ENCODE measurements at regions not wholly inside any gene's neighbourhood (a gene's known extent, or its start where the extent isn't known, plus 50 kb on each side); places are given as distances from the start of the nearest gene placed in this dataset.

- no peak for TF ChIP-seq CTCF (IDR thresholded peaks at IDR 0.05; ENCODE audit: low read length)
- no peak for TF ChIP-seq EZH2 (IDR thresholded peaks at IDR 0.05; ENCODE audit: borderline replicate concordance, low read length)
Measured at GRCh38 chr2:219739066-219739465, 111.6 kb downstream of the SLC4A3 start.

Measured in OCI-LY1 (cell line).